Breast epithelium (tissue), 3 donors: ENCODE measurements at regions not wholly inside any gene's neighbourhood (a gene's known extent, or its start where the extent isn't known, plus 50 kb on each side); places are given as distances from the start of the nearest gene placed in this dataset.

ENCODE experiments used
- CTCF ChIP-seq, 3 donors: fragments of 450-650 bp; IDR thresholded peaks; one replicate each; pipeline ENCODE4 v1.5.1; 2016 to 2017; ENCODE audit warnings: antibody characterized with exemption in 3 of 3, mild to moderate bottlenecking in 3 of 3, moderate library complexity in 3 of 3
- POLR2A ChIP-seq: fragments of 450-650 bp; IDR thresholded peaks from one replicate; pipeline ENCODE4 v1.6.1; 2016; ENCODE audit warnings: antibody characterized with exemption, mild to moderate bottlenecking, moderate library complexity

GRCh38 chr4:3641501-3641900, 109.3 kb upstream of the LRPAP1 start:
- TF ChIP-seq CTCF (IDR thresholded peaks at IDR 0.05) (no peak), POLR2A (no peak)
